Omental fat pad (tissue), 3 donors: ENCODE measurements at regions not wholly inside any gene's neighbourhood (a gene's known extent, or its start where the extent isn't known, plus 50 kb on each side); places are given as distances from the start of the nearest gene placed in this dataset.
"Not testable (repeated sequence)": the region's sequence is repeated elsewhere in the genome, so short reads cannot be mapped to it uniquely, and the experiment has no call there.

Experiments used
- ATAC-seq: fragments of 150-250 bp; one replicate; pipeline ENCODE4 v1.9.1; 2016; ENCODE audit warnings: mild to moderate bottlenecking, moderate library complexity; ENCODE audit not compliant: low FRiP score
- DNase-seq: peaks from one replicate; pipeline ENCODE4 v3.0.0-alpha.2; 2019; ENCODE audit warnings: low spot score
- TF ChIP-seq, protein P1 (sequence below), 3 donors: fragments of 450-650 bp; IDR thresholded peaks; one replicate each; pipeline ENCODE4 v1.5.1; 2016 to 2017; ENCODE audit warnings: antibody characterized with exemption in 3 of 3, mild to moderate bottlenecking in 3 of 3, moderate library complexity in 2 of 3

- no peak for ATAC-seq
- TF ChIP-seq, protein P1, sequence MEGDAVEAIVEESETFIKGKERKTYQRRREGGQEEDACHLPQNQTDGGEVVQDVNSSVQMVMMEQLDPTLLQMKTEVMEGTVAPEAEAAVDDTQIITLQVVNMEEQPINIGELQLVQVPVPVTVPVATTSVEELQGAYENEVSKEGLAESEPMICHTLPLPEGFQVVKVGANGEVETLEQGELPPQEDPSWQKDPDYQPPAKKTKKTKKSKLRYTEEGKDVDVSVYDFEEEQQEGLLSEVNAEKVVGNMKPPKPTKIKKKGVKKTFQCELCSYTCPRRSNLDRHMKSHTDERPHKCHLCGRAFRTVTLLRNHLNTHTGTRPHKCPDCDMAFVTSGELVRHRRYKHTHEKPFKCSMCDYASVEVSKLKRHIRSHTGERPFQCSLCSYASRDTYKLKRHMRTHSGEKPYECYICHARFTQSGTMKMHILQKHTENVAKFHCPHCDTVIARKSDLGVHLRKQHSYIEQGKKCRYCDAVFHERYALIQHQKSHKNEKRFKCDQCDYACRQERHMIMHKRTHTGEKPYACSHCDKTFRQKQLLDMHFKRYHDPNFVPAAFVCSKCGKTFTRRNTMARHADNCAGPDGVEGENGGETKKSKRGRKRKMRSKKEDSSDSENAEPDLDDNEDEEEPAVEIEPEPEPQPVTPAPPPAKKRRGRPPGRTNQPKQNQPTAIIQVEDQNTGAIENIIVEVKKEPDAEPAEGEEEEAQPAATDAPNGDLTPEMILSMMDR (IDR thresholded peaks at IDR 0.05), result no peak
- no peak for DNase-seq
Observed at GRCh38 chr2:142745691-142746090, 131.8 kb upstream of the KYNU start.

GRCh38 chr2:142742371-142743214, 134.9 kb upstream of the KYNU start:
- ATAC-seq, result no peak
- DNase-seq, result no peak
- TF ChIP-seq, protein P1 (IDR thresholded peaks at IDR 0.05), result no peak

DNA sequence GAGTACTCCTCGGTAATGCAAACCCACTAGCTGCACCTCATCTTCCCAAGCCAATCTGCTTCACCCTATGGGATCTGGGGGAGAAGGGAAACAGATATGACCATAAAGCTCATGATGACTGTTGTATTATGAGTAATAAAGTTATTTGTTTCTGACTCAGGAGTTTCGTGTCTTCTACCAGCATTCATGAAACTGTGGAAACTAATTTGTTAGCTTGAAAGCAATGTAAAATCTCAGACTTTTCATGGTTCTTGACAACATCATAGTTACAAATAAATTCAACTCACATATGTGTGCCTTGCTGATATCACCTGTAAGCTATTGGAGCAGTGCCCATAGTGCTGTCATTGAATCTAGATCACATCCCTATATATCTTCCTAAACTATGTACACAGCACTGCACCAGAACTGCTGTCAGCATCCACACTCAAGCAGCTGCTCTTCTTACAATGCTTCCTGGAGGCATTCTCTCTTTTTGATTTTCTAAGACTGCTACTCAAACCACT, 135.6 kb upstream of the KYNU start:
- no peak for DNase-seq
- no peak for ATAC-seq
- TF ChIP-seq, protein P1 (IDR thresholded peaks at IDR 0.05), result no peak

- ATAC-seq (no peak), DNase-seq (no peak)
- TF ChIP-seq, protein P1 (IDR thresholded peaks at IDR 0.05), result no peak
Observed at GRCh38 chr2:142734770-142735169, 142.7 kb upstream of the KYNU start.

GRCh38 chr2:142734231-142734630, 143.2 kb upstream of the KYNU start:
- ATAC-seq, result no peak
- DNase-seq, result no peak
- TF ChIP-seq, protein P1 (IDR thresholded peaks at IDR 0.05), result no peak

DNA sequence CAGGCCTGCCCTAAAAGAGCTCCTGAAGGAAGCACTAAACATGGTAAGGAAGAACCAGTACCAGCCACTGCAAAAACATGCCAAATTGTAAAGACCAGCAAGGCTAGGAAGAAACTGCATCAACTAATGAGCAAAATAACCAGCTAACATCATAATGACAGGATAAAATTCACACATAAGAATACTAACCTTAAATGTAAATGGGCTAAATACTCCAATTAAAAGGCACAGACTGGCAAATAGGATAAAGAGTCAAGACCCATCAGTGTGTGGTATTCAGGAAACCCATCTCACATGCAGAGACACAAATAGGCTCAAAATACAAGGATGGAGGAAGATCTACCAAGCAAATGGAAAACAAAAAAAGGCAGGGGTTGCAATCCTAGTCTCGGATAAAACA, 147.7 kb upstream of the KYNU start:
- not testable (repeated sequence) for DNase-seq, ATAC-seq

GRCh38 chr2:142727821-142728478, 149.5 kb upstream of the KYNU start:
- not testable (repeated sequence) for DNase-seq, ATAC-seq

GRCh38 chr2:142725386-142725785, 152.1 kb upstream of the KYNU start:
- TF ChIP-seq, protein P1 (IDR thresholded peaks at IDR 0.05), result no peak
- ATAC-seq (no peak), DNase-seq (no peak)
